ENCODE measurements at regions not wholly inside any gene's neighbourhood (a gene's known extent, or its start where the extent isn't known, plus 50 kb on each side); places are given as distances from the start of the nearest gene placed in this dataset.

DNA sequence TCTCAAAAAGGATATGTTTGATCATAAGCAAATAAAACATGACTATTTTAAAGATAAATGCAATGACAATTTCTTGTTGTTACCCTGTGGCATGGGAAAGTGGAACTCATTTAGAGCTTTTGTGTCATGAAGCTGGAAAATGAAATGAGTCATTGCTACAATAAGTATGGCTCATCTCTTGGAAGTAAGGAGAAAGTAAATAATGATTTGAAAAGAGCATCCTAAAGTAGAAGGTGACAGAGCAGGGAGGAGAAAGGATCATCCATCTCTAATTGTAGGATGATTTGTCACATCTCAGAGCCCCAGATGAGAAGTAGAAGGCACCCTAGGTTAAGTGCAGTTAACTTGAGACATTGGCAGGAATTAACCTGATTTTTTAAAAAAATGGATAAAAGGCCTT, 200.5 kb downstream of the CPS1 start:
- TF ChIP-seq CTCF (conservative IDR thresholded peaks at IDR 0.05 in 1 of 2, IDR thresholded peaks at IDR 0.05 in 1 of 2; ENCODE audit: low read depth in 1 of 2, low read length in 2 of 2), result no peak
- TF ChIP-seq EZH2 (IDR thresholded peaks at IDR 0.05; ENCODE audit: low read length, missing control alignments), result no peak
